IMR-90 (cell line): ENCODE measurements at regions not wholly inside any gene's neighbourhood (a gene's known extent, or its start where the extent isn't known, plus 50 kb on each side); places are given as distances from the start of the nearest gene placed in this dataset.

Experiments
- ATAC-seq: fragments of 200-7000 bp; cut with Tn5 transposase; 2 replicates; pipeline ENCODE4 v1.9.1; 2020; ENCODE audit warnings: low read depth, mild to moderate bottlenecking, moderate library complexity
- BruUV-seq: library from RNA; stranded (reverse); fragments of 400-500 nt; replicated peaks from 2 replicates; lab custom pipeline; 2021; lab: Mats Ljungman, UMichigan
- CTCF ChIA-PET: fragments of 300-600 bp; formaldehyde crosslinking; extraction: SDS; loops from one replicate; lab custom pipeline; 2021; ENCODE audit warnings: antibody characterized with exemption; lab: Yijun Ruan, JAX
- POLR2A ChIA-PET: fragments of 300-600 bp; sonication (Branson Sonifier 250); formaldehyde crosslinking; loops from one replicate; lab custom pipeline; 2022; ENCODE audit warnings: antibody characterized with exemption; ENCODE audit not compliant: unreplicated experiment; lab: Charles Lee
- DNase-seq: peaks from one replicate; pipeline ENCODE4 v3.0.0; 2013
- H2AFZ ChIP-seq: replicated peaks from 2 replicates; pipeline ENCODE3; 2013; ENCODE audit warnings: low read length, mild to moderate bottlenecking; ENCODE audit not compliant: poor library complexity
- H2AK5ac ChIP-seq: 2 replicates; pipeline ENCODE4 v1.6.1; 2013; ENCODE audit warnings: low read depth, low read length, inconsistent platforms
- H2AK9ac ChIP-seq: replicated peaks from 2 replicates; pipeline ENCODE3; 2013; ENCODE audit warnings: mild to moderate bottlenecking, low read depth, low read length, moderate library complexity; ENCODE audit not compliant: poor library complexity
- H2BK120ac ChIP-seq: 2 replicates; pipeline ENCODE4 v1.6.1; 2013; ENCODE audit warnings: low read depth, low read length, inconsistent platforms
- H2BK15ac ChIP-seq: 3 replicates; pipeline ENCODE4 v1.6.1; 2013; ENCODE audit warnings: low read depth, low read length, inconsistent platforms
- H2BK20ac ChIP-seq: 2 replicates; pipeline ENCODE4 v1.6.1; 2013; ENCODE audit warnings: low read depth, mild to moderate bottlenecking, inconsistent platforms, low read length, moderate library complexity
- H2BK5ac ChIP-seq: 2 replicates; pipeline ENCODE4 v1.6.1; 2013; ENCODE audit warnings: mild to moderate bottlenecking, low read depth, low read length, inconsistent platforms; ENCODE audit not compliant: poor library complexity, severe bottlenecking
- H3K14ac ChIP-seq: replicated peaks from 2 replicates; pipeline ENCODE4 v1.6.1; 2013; ENCODE audit warnings: low read depth, low read length, inconsistent platforms
- H3K18ac ChIP-seq: 2 replicates; pipeline ENCODE4 v1.6.1; 2013; ENCODE audit warnings: low read depth, low read length, control low read depth
- H3K23ac ChIP-seq: 2 replicates; pipeline ENCODE4 v1.6.1; 2013; ENCODE audit warnings: low read depth, low read length, inconsistent platforms
- H3K27ac ChIP-seq: 2 replicates; pipeline ENCODE4 v1.5.1; 2013; ENCODE audit warnings: mild to moderate bottlenecking, control low read depth, low read length; ENCODE audit not compliant: insufficient read depth
- H3K27me3 ChIP-seq: 2 replicates; pipeline ENCODE4 v1.6.1; 2013; ENCODE audit warnings: low read length; ENCODE audit not compliant: control insufficient read depth, insufficient read depth
- H3K36me3 ChIP-seq: 2 replicates; pipeline ENCODE4 v1.6.1; 2013; ENCODE audit warnings: low read length, mixed read lengths; ENCODE audit not compliant: control insufficient read depth, insufficient read depth
- H3K4ac ChIP-seq: 2 replicates; pipeline ENCODE4 v1.6.1; 2013; ENCODE audit warnings: low read depth, low read length, inconsistent platforms
- H3K4me1 ChIP-seq: 2 replicates; pipeline ENCODE4 v1.6.1; 2013; ENCODE audit warnings: low read length, mixed read lengths; ENCODE audit not compliant: control insufficient read depth, insufficient read depth
- H3K4me2 ChIP-seq: 2 replicates; pipeline ENCODE4 v1.6.1; 2013; ENCODE audit warnings: low read depth, mild to moderate bottlenecking, control low read depth, low read length, moderate library complexity
- H3K4me3 ChIP-seq: 2 replicates; pipeline ENCODE4 v1.5.1; 2013; ENCODE audit warnings: low read depth, mild to moderate bottlenecking, control low read depth, low read length, moderate library complexity; ENCODE audit not compliant: insufficient read depth
- H3K56ac ChIP-seq: 2 replicates; pipeline ENCODE4 v1.6.1; 2013; ENCODE audit warnings: low read length, inconsistent platforms; ENCODE audit not compliant: insufficient read depth; ENCODE audit errors: extremely low read depth
- H3K79me1 ChIP-seq, 2 experiments: 2 replicates each; pipeline ENCODE4 v1.6.1; 2013; ENCODE audit warnings: low read length in 2 of 2, inconsistent platforms in 1 of 2, low read depth in 1 of 2
- H3K9ac ChIP-seq: 2 replicates; pipeline ENCODE4 v1.6.1; 2013; ENCODE audit warnings: low read depth, low read length, control low read depth
- H3K9me1 ChIP-seq: 2 replicates; pipeline ENCODE4 v1.6.1; 2013; ENCODE audit warnings: low read length, inconsistent platforms; ENCODE audit not compliant: insufficient read depth
- H3K9me3 ChIP-seq: 2 replicates; pipeline ENCODE4 v1.6.1; 2013; ENCODE audit warnings: low read length; ENCODE audit not compliant: control insufficient read depth, insufficient read depth
- H4K20me1 ChIP-seq: 2 replicates; pipeline ENCODE4 v1.6.1; 2013; ENCODE audit warnings: low read length, inconsistent platforms; ENCODE audit not compliant: insufficient read depth
- H4K5ac ChIP-seq: 2 replicates; pipeline ENCODE4 v1.6.1; 2013; ENCODE audit warnings: mild to moderate bottlenecking, low read depth, low read length, control low read depth
- H4K8ac ChIP-seq, 2 experiments: 2 replicates each; pipeline ENCODE4 v1.6.1; 2013; ENCODE audit warnings: low read depth in 2 of 2, low read length in 2 of 2, control low read depth in 1 of 2, inconsistent platforms in 1 of 2
- H4K91ac ChIP-seq: 2 replicates; pipeline ENCODE4 v1.6.1; 2013; ENCODE audit warnings: low read depth, low read length, inconsistent platforms; ENCODE audit not compliant: insufficient read depth
- FOS ChIP-seq: fragments of 150-350 bp; IDR thresholded peaks from 2 replicates; pipeline ENCODE4 v1.6.1; 2016; ENCODE audit warnings: low read depth, low read length
- NFE2L2 ChIP-seq: fragments of 150-350 bp; IDR thresholded peaks from 2 replicates; pipeline ENCODE4 v1.6.1; 2016; ENCODE audit warnings: low read depth, mild to moderate bottlenecking, low read length
- WGBS, 2 experiments: methylation state at CpG; one replicate each; pipeline versions ENCODE4 v1.1.5 to v1.1.7; 2013; ENCODE audit warnings: missing lambda C conversion rate in 2 of 2; ENCODE audit not compliant: insufficient read length in 1 of 2; ENCODE audit errors: extremely low coverage in 2 of 2; 5-methylcytosine and 5-hydroxymethylcytosine counted together
- dilution Hi-C: fragments of 300-500 bp; cut with HindIII; formaldehyde crosslinking; loops from one replicate; pipeline ENCODE4 v1.14.3; 2018; ENCODE audit warnings: low sequenced_read_pairs; ENCODE audit not compliant: unreplicated experiment
- in situ Hi-C: fragments of 300-500 bp; cut with MboI; formaldehyde crosslinking; loops from 3 replicates; pipeline ENCODE4 v1.14.3; 2019; ENCODE audit warnings: low sequenced_read_pairs, inconsistent platforms, mixed read lengths
- intact Hi-C: fragments of 100-400 bp; cut with micrococcal nuclease; formaldehyde crosslinking; loops from 2 replicates; pipeline ENCODE4 v1.10.0; 2022

DNA sequence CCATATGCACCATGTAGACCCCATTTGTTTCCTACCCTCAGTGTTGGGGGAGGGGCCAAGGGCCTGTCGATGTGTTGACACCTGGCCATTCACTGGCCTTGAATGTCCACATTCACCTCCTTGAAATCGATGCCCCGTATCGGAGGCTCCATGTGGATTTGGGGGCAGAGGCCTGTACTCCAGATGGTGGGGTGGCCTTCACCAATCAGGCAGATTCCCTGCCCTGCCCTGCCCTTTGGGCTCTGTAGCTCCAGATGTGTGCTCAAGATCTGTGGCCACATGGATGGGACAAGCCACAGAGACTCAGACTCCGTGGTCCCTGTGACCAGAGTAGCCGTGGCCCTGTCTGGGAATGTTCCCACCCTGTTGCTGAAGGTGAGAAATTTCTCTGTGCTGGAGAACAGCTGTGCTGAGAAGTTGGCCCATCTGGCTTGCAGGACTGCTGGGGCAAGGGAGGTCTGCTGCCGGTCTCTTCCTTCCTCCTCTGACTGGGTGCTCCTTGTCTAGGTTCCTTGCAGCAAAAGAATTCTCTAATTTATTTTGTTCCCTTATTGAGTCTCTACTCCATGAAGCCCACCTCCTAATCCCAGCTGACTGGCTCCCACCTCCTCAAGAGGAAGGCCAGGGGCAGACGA lies 221.3 kb downstream of the SEC14L1 start:
- intact Hi-C loops: loop anchor here (5.0 kb wide), 1 partner anchor 380 kb away; no protein-coding TSS in a partner anchor
- no TSS peak for BruUV-seq
- WGBS, 2 experiments: 89% methylated on average over 7 of the region's 8 CpGs; no CpG with 5 or more reads in 1 of the 2 experiments

More for the DNA sequence above, 221.3 kb downstream of the SEC14L1 start:
- Histone ChIP-seq H2AFZ (no peak overlapping the region), H3K4me1 (peaks cover 40% of the 10 kb centered on the region), H3K14ac (peak overlapping the region; percentile 64), H4K20me1 (peaks cover 14% of the 10 kb centered on the region), H4K5ac (peak overlapping the region; percentile 3; the same call in 1 of the 2 replicates), H3K56ac (no peak overlapping the region), H3K4me2 (no peak overlapping the region), H3K9me1 (peaks cover 33% of the 10 kb centered on the region), H3K18ac (peak overlapping the region; percentile 13; the same call in 1 of the 2 replicates), H2AK9ac (peak overlapping the region; percentile 0), H2BK5ac (no peak overlapping the region), H2BK120ac (peak overlapping the region; percentile 58), H2BK20ac (0 out of 2 replicates have a peak overlapping the region, but pooled peaks have one; percentile 29), H3K4ac (peak overlapping the region; percentile 47), H4K91ac (peak overlapping the region; percentile 81), H3K79me1 (peaks cover 31 to 93% of the 10 kb centered on the region in 2 experiments), H3K36me3 (no peaks in the 10 kb centered on the region), H3K4me3 (no peak overlapping the region), H3K27ac (no peak overlapping the region), H3K9me3 (no peaks in the 10 kb centered on the region), H3K27me3 (no peaks in the 10 kb centered on the region), H4K8ac (peak overlapping the region; percentile 7 to 69; a peak in 2 of 4 replicates), H2BK15ac (peak overlapping the region; percentile 66; the same call in 1 of the 3 replicates), H3K9ac (peak overlapping the region; percentile 21; the same call in 1 of the 2 replicates), H3K23ac (peak overlapping the region; percentile 76; the same call in 1 of the 2 replicates), H2AK5ac (peak overlapping the region; percentile 94)
- dilution Hi-C loops: no loop called here
- TF ChIP-seq FOS (no peak), NFE2L2 (no peak)
- DNase-seq (no peak), ATAC-seq (no peak)
- in situ Hi-C loops: no loop called here
- CTCF ChIA-PET: interaction anchor here (0.6 kb wide), 1 partner anchor 29 kb away, joined by 3 read pairs; no protein-coding TSS in a partner anchor
- POLR2A ChIA-PET: no interaction called here
